Right lobe of liver (tissue), 4 donors: ENCODE measurements at regions not wholly inside any gene's neighbourhood (a gene's known extent, or its start where the extent isn't known, plus 50 kb on each side); places are given as distances from the start of the nearest gene placed in this dataset.

ENCODE experiments used
- CTCF ChIP-seq, 4 donors: fragments of 200-600 bp in 3 of 4; fragments of 450-650 bp in 1 of 4; IDR thresholded peaks; one replicate each; pipeline versions ENCODE4 v1.5.1 to v1.8.0; 2016 to 2022; ENCODE audit warnings: antibody characterized with exemption in 4 of 4, mild to moderate bottlenecking in 2 of 4
- POLR2A ChIP-seq: fragments of 450-650 bp; IDR thresholded peaks from one replicate; pipeline ENCODE4 v1.6.1; 2017; ENCODE audit warnings: antibody characterized with exemption, mild to moderate bottlenecking
- donor health status: DM: no; HTN: no; CAD: no.
- donor health status: DM: no; HTN: no; CAD: no.
- donor health status: DM: no; HTN: yes; CAD: no.

- TF ChIP-seq CTCF (IDR thresholded peaks at IDR 0.05) (no peak), POLR2A (no peak)
Measured at GRCh38 chr22:49715450-49715849, 112.2 kb downstream of the BRD1 start.
